ENCODE measurements at regions not wholly inside any gene's neighbourhood (a gene's known extent, or its start where the extent isn't known, plus 50 kb on each side); places are given as distances from the start of the nearest gene placed in this dataset.

DNA sequence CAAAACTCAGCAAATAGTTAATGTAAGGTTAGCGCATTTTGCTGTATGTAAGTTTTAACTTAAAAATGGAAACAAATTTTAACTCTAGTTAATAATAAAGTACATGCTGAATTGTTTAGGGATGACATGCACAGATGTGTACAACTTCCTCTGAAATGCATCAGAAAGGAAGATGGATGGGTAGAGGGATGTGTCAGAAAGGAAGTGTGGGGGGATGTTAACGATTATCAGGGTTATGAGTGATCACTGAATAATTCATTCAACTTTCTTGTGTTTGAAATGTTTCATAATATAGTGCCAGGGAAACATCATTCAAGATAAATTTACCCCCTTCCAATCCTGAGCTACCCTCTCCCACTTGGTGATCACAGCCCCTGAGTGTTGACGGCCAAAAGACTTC, 87.6 kb downstream of the FOXA2 start:
- Histone ChIP-seq H3K4me1 (ENCODE audit: control insufficient read depth in 1 of 2, insufficient read depth in 2 of 2, low read length in 2 of 2) (no peaks in the 10 kb centered on the region), H3K36me3 (replicated peaks in 1 of 2; ENCODE audit: control insufficient read depth in 1 of 2, insufficient read depth in 2 of 2, low read length in 2 of 2) (no peaks in the 10 kb centered on the region), H3K27me3 (ENCODE audit: control insufficient read depth in 2 of 2, insufficient read depth in 2 of 2, low read length in 2 of 2) (no peaks in the 10 kb centered on the region), H3K9me3 (replicated peaks in 1 of 2; ENCODE audit: control insufficient read depth in 1 of 2, insufficient read depth in 1 of 2, low read length in 2 of 2) (no peaks in the 10 kb centered on the region), H3K4me3 (replicated peaks in 1 of 3; ENCODE audit: low read depth in 2 of 3, low read length in 3 of 3) (no peak overlapping the region), H3K9ac (ENCODE audit: insufficient read depth, low read length, poor library complexity, severe bottlenecking) (no peak overlapping the region), H3K4me2 (replicated peaks; ENCODE audit: extremely low read depth, low read length, poor library complexity, severe bottlenecking) (no peak overlapping the region), H3K27ac (ENCODE audit: low read depth in 1 of 2, low read length in 2 of 2) (no peak overlapping the region), H4K20me1 (ENCODE audit: insufficient read depth, low read length) (no peaks in the 10 kb centered on the region), H2AFZ (ENCODE audit: insufficient read depth, low read depth, low read length, poor library complexity, severe bottlenecking) (no peak overlapping the region), H3K79me2 (ENCODE audit: insufficient read depth, low read length) (no peaks in the 10 kb centered on the region)
- H3K4me3 Mint-ChIP-seq: no peak overlapping the region
- DNase-seq: no peak
- peaks cover 4 to 6% (median 5%) of the 10 kb centered on the region in 3 donors for H3K27me3 Mint-ChIP-seq (ENCODE audit: low read depth in 3 of 3)
- WGBS (ENCODE audit: insufficient coverage): no CpG with 5 or more reads among the region's 3 CpGs
- no peaks in the 10 kb centered on the region for H3K36me3 Mint-ChIP-seq
- TF ChIP-seq, protein P1, sequence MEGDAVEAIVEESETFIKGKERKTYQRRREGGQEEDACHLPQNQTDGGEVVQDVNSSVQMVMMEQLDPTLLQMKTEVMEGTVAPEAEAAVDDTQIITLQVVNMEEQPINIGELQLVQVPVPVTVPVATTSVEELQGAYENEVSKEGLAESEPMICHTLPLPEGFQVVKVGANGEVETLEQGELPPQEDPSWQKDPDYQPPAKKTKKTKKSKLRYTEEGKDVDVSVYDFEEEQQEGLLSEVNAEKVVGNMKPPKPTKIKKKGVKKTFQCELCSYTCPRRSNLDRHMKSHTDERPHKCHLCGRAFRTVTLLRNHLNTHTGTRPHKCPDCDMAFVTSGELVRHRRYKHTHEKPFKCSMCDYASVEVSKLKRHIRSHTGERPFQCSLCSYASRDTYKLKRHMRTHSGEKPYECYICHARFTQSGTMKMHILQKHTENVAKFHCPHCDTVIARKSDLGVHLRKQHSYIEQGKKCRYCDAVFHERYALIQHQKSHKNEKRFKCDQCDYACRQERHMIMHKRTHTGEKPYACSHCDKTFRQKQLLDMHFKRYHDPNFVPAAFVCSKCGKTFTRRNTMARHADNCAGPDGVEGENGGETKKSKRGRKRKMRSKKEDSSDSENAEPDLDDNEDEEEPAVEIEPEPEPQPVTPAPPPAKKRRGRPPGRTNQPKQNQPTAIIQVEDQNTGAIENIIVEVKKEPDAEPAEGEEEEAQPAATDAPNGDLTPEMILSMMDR (IDR thresholded peaks at IDR 0.05): no peak
- H3K9me3 Mint-ChIP-seq: peaks cover 0 to 3% (median 0%) of the 10 kb centered on the region in 7 donors
- intact Hi-C loops (cut with micrococcal nuclease): no loop called here
- H3K4me1 Mint-ChIP-seq: no peaks in the 10 kb centered on the region
- H3K27ac Mint-ChIP-seq: no peak overlapping the region

GRCh38 chr20:22495789-22496188, 88.6 kb downstream of the FOXA2 start:
- H3K36me3 Mint-ChIP-seq: no peaks in the 10 kb centered on the region
- WGBS (ENCODE audit: insufficient coverage): 100% methylated on average over 1 of the region's 2 CpGs

More at GRCh38 chr20:22495789-22496188, 88.6 kb downstream of the FOXA2 start:
- Histone ChIP-seq H3K4me3 (replicated peaks in 1 of 3; ENCODE audit: low read depth in 2 of 3, low read length in 3 of 3) (no peak overlapping the region), H2AFZ (ENCODE audit: insufficient read depth, low read depth, low read length, poor library complexity, severe bottlenecking) (no peak overlapping the region), H3K9me3 (replicated peaks in 1 of 2; ENCODE audit: control insufficient read depth in 1 of 2, insufficient read depth in 1 of 2, low read length in 2 of 2) (no peaks in the 10 kb centered on the region), H3K27me3 (ENCODE audit: control insufficient read depth in 2 of 2, insufficient read depth in 2 of 2, low read length in 2 of 2) (no peaks in the 10 kb centered on the region), H3K4me1 (ENCODE audit: control insufficient read depth in 1 of 2, insufficient read depth in 2 of 2, low read length in 2 of 2) (no peaks in the 10 kb centered on the region), H3K27ac (ENCODE audit: low read depth in 1 of 2, low read length in 2 of 2) (no peak overlapping the region), H3K79me2 (ENCODE audit: insufficient read depth, low read length) (no peaks in the 10 kb centered on the region), H3K36me3 (replicated peaks in 1 of 2; ENCODE audit: control insufficient read depth in 1 of 2, insufficient read depth in 2 of 2, low read length in 2 of 2) (no peaks in the 10 kb centered on the region), H3K9ac (ENCODE audit: insufficient read depth, low read length, poor library complexity, severe bottlenecking) (no peak overlapping the region), H4K20me1 (ENCODE audit: insufficient read depth, low read length) (no peaks in the 10 kb centered on the region), H3K4me2 (replicated peaks; ENCODE audit: extremely low read depth, low read length, poor library complexity, severe bottlenecking) (no peak overlapping the region)
- peaks cover 0 to 3% (median 0%) of the 10 kb centered on the region in 7 donors for H3K9me3 Mint-ChIP-seq
- H3K27me3 Mint-ChIP-seq (ENCODE audit: low read depth in 3 of 3): peaks cover 1 to 9% (median 4%) of the 10 kb centered on the region in 3 donors
- H3K4me3 Mint-ChIP-seq: no peak overlapping the region
- TF ChIP-seq, protein P1 (IDR thresholded peaks at IDR 0.05): no peak
- no peaks in the 10 kb centered on the region for H3K4me1 Mint-ChIP-seq
- no peak overlapping the region for H3K27ac Mint-ChIP-seq
- intact Hi-C loops (cut with micrococcal nuclease): no loop called here
- DNase-seq: no peak

Measured in CD14-positive monocyte (primary cell).